Femur (tissue), 1 donor: ENCODE measurements at regions not wholly inside any gene's neighbourhood (a gene's known extent, or its start where the extent isn't known, plus 50 kb on each side); places are given as distances from the start of the nearest gene placed in this dataset.

Experiments used
- DNase-seq: peaks from one replicate; pipeline ENCODE4 v3.0.0-alpha.2; 2017

GRCh38 chr17:77720946-77721845, 237.3 kb upstream of the TNRC6C start:
- no peak for DNase-seq

GRCh38 chr17:77721846-77722160, 236.7 kb upstream of the TNRC6C start:
- DNase-seq: no peak

GRCh38 chr17:77722366-77722765, 236.1 kb upstream of the TNRC6C start:
- no peak for DNase-seq

GRCh38 chr17:77723071-77723908, 235.2 kb upstream of the TNRC6C start:
- DNase-seq: peak; percentile 74

GRCh38 chr17:77723909-77724875, 234.3 kb upstream of the TNRC6C start:
- DNase-seq: no peak

GRCh38 chr17:77724876-77725615, 233.5 kb upstream of the TNRC6C start:
- no peak for DNase-seq

GRCh38 chr17:77725846-77726245, 232.7 kb upstream of the TNRC6C start:
- DNase-seq: no peak

- peak; percentile 13 for DNase-seq
Measured at GRCh38 chr17:77726549-77727006, 231.9 kb upstream of the TNRC6C start.

- peak; percentile 26 for DNase-seq
Measured at GRCh38 chr17:77727037-77727615, 231.4 kb upstream of the TNRC6C start.

GRCh38 chr17:77728474-77728795, 230.1 kb upstream of the TNRC6C start:
- DNase-seq: no peak

GRCh38 chr17:77728871-77729270, 229.6 kb upstream of the TNRC6C start:
- DNase-seq: peak; percentile 1

GRCh38 chr17:77729587-77729986, 228.9 kb upstream of the TNRC6C start:
- DNase-seq: peak; percentile 2

- no peak for DNase-seq
Measured at GRCh38 chr17:77730376-77730775, 228.1 kb upstream of the TNRC6C start.

GRCh38 chr17:77733576-77734296, 224.8 kb upstream of the TNRC6C start:
- DNase-seq: no peak

- peak; percentile 94 for DNase-seq
Measured at GRCh38 chr17:77734371-77735080, 224.0 kb upstream of the TNRC6C start.

GRCh38 chr17:77735081-77735565, 223.4 kb upstream of the TNRC6C start:
- DNase-seq: peak; percentile 61

GRCh38 chr17:77735566-77736198, 222.8 kb upstream of the TNRC6C start:
- peak; percentile 86 for DNase-seq

GRCh38 chr17:77736199-77736585, 222.3 kb upstream of the TNRC6C start:
- peak; percentile 78 for DNase-seq

GRCh38 chr17:77736721-77737120, 221.8 kb upstream of the TNRC6C start:
- peak; percentile 8 for DNase-seq
